ENCODE measurements at regions not wholly inside any gene's neighbourhood (a gene's known extent, or its start where the extent isn't known, plus 50 kb on each side); places are given as distances from the start of the nearest gene placed in this dataset.
"Not testable (repeated sequence)": the region's sequence is repeated elsewhere in the genome, so short reads cannot be mapped to it uniquely, and the experiment has no call there.

DNA sequence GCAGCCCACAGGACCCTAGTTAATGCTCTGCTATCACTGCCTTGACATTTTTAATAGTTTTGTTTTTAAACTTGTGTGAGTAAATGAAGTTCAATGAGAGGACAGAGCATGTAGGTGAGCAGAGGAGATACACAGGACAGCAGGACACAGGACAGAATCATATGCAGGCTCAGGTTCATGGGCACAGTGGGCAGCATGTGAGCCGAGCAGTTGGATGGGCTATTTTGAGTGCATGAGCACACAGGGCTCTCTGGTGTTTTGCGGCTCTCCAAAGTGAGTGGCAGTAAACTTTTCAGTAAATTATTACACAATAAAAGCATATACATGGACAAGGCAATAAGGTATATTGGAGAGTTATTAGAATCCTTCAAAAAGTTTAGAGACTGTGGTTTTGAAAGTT is 189.7 kb upstream of the OR4E1 start:
- no peak for TF ChIP-seq ZFX (IDR thresholded peaks at IDR 0.05)
- TF ChIP-seq, protein P1, sequence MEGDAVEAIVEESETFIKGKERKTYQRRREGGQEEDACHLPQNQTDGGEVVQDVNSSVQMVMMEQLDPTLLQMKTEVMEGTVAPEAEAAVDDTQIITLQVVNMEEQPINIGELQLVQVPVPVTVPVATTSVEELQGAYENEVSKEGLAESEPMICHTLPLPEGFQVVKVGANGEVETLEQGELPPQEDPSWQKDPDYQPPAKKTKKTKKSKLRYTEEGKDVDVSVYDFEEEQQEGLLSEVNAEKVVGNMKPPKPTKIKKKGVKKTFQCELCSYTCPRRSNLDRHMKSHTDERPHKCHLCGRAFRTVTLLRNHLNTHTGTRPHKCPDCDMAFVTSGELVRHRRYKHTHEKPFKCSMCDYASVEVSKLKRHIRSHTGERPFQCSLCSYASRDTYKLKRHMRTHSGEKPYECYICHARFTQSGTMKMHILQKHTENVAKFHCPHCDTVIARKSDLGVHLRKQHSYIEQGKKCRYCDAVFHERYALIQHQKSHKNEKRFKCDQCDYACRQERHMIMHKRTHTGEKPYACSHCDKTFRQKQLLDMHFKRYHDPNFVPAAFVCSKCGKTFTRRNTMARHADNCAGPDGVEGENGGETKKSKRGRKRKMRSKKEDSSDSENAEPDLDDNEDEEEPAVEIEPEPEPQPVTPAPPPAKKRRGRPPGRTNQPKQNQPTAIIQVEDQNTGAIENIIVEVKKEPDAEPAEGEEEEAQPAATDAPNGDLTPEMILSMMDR (conservative IDR thresholded peaks at IDR 0.05), result no peak
- no peak overlapping the region for H3K27ac ChIP-seq

DNA sequence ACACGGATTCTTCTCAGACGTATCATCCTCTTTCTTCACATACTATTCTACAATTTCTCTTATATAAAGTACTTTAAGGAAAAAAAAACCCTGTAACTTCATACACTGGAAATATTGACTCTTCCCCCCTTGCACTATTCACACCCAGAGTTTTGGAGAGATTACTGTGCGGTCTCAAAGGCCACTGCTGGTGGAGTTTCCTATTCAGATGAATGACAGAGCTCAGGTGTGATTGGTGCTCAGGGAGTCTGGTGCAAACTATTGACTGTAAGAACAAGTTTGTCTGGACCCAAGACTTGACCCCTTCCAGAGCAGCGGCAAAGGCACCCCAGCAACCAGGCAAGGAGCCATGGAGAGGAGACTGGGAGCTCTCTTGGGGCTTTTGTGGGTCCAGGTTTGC is 187.5 kb upstream of the OR4E1 start:
- H3K27ac ChIP-seq, result no peak overlapping the region; the same call in 1 of the 2 replicates
- TF ChIP-seq ZFX (IDR thresholded peaks at IDR 0.05), result no peak
- TF ChIP-seq, protein P1 (conservative IDR thresholded peaks at IDR 0.05), result no peak

DNA sequence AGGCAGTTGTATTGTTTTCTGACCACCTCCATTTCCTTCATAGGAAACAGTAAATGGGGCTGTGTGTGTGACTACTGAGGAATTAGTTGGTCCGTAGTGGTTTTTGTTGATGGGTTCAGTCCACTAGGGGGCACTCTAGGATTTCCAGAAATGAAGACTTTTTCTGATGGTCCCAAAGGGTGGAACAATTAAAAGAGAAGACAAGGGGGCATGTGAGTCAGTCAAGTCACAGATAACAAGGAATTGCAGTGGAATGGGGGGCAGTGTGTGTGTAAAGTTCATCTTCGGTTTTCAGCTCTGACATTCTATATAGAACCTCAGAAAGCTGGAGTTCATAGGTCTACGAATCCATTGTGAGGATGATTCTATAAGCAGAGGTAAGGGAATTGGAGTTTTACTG is 186.6 kb upstream of the OR4E1 start:
- TF ChIP-seq, protein P1 (conservative IDR thresholded peaks at IDR 0.05), result peak; percentile 71
- TF ChIP-seq ZFX (IDR thresholded peaks at IDR 0.05), result no peak
- no peak overlapping the region for H3K27ac ChIP-seq

DNA sequence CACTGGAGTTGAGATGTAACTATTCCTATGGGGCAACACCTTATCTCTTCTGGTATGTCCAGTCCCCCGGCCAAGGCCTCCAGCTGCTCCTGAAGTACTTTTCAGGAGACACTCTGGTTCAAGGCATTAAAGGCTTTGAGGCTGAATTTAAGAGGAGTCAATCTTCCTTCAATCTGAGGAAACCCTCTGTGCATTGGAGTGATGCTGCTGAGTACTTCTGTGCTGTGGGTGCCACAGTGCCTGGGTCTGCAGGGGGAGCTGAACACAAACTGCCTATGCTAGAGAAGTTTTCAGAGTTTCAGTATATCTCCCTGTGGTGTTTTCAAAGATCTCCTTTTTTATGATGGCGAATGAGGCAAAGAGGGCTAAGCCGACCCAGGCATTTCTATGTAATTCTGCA is 179.2 kb upstream of the OR4E1 start:
- TF ChIP-seq, protein P1 (conservative IDR thresholded peaks at IDR 0.05), result no peak
- no peak for TF ChIP-seq ZFX (IDR thresholded peaks at IDR 0.05)
- H3K27ac ChIP-seq, result no peak overlapping the region

DNA sequence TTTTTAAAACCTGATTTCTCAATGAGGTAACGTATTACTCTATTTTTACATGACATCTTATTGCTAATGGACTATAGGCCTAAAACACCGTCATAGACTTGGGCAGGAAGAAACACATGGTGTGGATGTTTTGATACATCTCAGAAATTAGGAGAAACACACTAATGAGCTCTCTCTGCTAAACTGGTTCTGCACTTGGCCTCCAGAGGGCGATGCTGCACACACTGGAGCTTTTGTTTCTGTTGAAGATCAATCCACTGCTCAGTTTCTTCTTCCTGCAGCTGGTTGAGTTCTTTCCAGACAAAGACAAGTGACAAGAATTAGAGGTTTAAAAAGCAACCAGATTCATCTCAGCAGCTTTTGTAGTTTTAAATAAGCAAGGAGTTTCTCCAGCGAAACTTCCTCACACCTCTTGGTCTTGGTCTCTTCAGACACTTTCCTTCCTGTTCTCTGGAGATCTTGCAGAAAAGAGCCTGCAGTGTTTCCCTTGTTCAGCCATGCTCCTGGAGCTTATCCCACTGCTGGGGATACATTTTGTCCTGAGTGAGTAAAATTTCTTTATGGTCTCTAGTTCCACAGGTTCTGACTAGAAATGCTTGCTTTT is 178.5 kb upstream of the OR4E1 start:
- TF ChIP-seq ZFX (IDR thresholded peaks at IDR 0.05), result no peak
- TF ChIP-seq, protein P1 (conservative IDR thresholded peaks at IDR 0.05), result peak; percentile 89
- no peak overlapping the region for H3K27ac ChIP-seq

DNA sequence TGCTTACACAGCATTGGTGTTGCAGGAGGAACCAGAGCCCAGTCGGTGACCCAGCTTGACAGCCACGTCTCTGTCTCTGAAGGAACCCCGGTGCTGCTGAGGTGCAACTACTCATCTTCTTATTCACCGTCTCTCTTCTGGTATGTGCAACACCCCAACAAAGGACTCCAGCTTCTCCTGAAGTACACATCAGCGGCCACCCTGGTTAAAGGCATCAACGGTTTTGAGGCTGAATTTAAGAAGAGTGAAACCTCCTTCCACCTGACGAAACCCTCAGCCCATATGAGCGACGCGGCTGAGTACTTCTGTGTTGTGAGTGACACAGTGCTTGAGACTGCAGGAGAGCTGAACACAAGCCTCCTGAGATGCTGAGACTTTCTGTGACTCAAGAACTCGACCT is 173.3 kb upstream of the OR4E1 start:
- H3K27ac ChIP-seq, result not testable (repeated sequence)

DNA sequence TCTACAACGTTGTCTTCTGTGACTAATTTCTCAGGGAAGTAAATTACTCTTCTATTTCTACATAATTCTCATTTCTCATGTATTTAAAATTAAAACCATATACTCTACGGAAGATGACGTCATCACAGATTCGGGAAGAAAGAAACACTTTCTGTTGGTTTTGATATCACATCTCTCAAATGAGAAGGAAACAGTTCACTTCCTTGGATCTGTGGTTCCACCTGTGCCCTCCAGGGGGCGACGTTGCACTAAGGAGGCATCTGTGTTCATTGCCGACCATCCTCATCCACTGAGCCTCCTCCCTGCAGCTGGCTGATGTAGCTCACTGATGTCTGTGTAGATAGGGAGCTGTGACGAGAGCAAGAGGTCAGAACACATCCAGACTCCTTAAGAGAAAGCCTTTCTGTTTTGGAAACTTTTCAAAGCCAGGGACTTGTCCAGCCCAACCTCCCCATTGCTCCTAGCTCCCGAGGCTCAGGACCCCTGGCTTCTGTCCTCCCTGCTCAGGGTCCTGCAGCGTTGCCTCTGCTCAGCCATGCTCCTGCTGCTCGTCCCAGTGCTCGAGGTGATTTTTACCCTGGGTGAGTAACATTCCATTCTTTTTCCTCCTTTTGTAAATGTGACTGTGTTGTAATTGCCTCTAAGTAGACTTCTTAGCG is 172.7 kb upstream of the OR4E1 start:
- TF ChIP-seq, protein P1 (conservative IDR thresholded peaks at IDR 0.05), result peak; percentile 87
- no peak for TF ChIP-seq ZFX (IDR thresholded peaks at IDR 0.05)
- H3K27ac ChIP-seq, result no peak overlapping the region

DNA sequence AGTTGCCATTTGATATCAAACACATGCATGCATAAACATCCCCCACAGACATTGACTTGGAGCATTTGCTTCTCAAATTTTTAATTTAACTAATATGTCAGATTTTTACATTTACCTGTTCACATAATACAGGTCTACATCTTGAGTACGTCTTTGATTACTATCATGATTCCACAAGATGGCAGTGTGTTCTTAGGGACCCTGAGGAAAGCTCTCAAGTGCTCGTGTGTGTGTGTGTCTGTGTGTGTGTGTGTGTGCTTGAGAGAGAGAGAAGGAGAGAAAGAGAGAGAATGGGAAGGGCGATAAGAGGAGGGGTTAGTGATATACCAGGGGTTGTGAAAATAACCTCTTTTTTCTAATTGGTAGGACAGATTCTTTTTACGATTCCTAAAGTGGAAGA is 167.1 kb upstream of the OR4E1 start:
- no peak overlapping the region for H3K27ac ChIP-seq
- no peak for TF ChIP-seq ZFX (IDR thresholded peaks at IDR 0.05)
- TF ChIP-seq, protein P1 (conservative IDR thresholded peaks at IDR 0.05), result peak; percentile 20

Data from C4-2B (cell line).